ENCODE measurements at regions not wholly inside any gene's neighbourhood (a gene's known extent, or its start where the extent isn't known, plus 50 kb on each side); places are given as distances from the start of the nearest gene placed in this dataset.

DNA sequence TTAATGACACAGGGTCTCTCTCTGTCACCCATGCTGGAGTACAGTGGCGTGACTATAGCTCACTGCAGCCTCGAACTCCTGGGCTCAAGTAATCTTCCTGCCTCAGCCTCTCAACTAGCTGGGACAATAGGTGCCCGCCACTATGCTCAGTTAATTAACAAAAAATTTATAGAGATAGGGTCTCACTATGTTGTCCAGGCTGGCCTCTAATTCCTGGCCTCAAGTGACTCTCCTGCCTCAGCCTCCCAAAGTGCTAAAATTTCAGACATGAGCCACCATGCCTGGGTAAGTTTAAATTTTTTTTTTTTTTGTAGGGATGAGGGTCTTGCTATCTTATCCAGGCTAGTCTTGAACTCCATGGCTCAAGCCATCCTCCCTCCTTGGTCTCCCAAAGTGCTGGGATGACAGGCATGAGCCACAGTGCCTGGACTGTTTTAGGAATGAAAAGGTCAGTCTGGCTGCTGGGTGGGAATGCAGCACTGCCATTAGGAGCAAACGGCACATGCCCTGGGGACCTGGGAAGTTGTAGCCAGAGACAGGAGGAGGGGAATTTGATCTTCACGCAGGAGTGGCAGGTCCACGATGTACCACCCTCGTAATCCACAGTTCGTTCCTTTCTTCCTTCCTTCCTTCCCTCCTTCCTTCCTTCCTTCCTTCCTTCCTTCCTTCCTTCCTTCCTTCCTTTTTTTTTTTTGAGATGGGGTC is 106.7 kb downstream of the HAPSTR1 start:
- TF ChIP-seq, protein P1, sequence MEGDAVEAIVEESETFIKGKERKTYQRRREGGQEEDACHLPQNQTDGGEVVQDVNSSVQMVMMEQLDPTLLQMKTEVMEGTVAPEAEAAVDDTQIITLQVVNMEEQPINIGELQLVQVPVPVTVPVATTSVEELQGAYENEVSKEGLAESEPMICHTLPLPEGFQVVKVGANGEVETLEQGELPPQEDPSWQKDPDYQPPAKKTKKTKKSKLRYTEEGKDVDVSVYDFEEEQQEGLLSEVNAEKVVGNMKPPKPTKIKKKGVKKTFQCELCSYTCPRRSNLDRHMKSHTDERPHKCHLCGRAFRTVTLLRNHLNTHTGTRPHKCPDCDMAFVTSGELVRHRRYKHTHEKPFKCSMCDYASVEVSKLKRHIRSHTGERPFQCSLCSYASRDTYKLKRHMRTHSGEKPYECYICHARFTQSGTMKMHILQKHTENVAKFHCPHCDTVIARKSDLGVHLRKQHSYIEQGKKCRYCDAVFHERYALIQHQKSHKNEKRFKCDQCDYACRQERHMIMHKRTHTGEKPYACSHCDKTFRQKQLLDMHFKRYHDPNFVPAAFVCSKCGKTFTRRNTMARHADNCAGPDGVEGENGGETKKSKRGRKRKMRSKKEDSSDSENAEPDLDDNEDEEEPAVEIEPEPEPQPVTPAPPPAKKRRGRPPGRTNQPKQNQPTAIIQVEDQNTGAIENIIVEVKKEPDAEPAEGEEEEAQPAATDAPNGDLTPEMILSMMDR (conservative IDR thresholded peaks at IDR 0.05 in 1 of 2, IDR thresholded peaks at IDR 0.05 in 1 of 2; ENCODE audit: low read depth in 1 of 2, low read length in 2 of 2): no peak
- TF ChIP-seq EZH2 (IDR thresholded peaks at IDR 0.05; ENCODE audit: low read length, missing control alignments): no peak

Measured in fibroblast of lung (primary cell).